Activated naive CD4-positive, alpha-beta T cell treated with anti-CD3 and anti-CD28 coated beads for 36 hours (primary cell): ENCODE measurements at regions not wholly inside any gene's neighbourhood (a gene's known extent, or its start where the extent isn't known, plus 50 kb on each side); places are given as distances from the start of the nearest gene placed in this dataset.
"Not testable (repeated sequence)": the region's sequence is repeated elsewhere in the genome, so short reads cannot be mapped to it uniquely, and the experiment has no call there.

Experiments
- CTCF ChIA-PET: fragments of 350-600 bp; sonication (Branson Sonifier 250); formaldehyde crosslinking; loops from one replicate; lab custom pipeline; 2021; ENCODE audit warnings: antibody characterized with exemption; lab: Charles Lee
- DNase-seq: peaks from one replicate; pipeline ENCODE4 v3.0.0-alpha.2; 2020
- H3K27ac Mint-ChIP-seq: one replicate; pipeline ENCODE4 v1.8.0; 2021; ENCODE audit warnings: mild to moderate bottlenecking, mixed read lengths
- H3K27me3 Mint-ChIP-seq: one replicate; pipeline ENCODE4 v1.8.0; 2021; ENCODE audit warnings: low read depth, mixed read lengths
- H3K36me3 Mint-ChIP-seq: one replicate; pipeline ENCODE4 v1.8.0; 2021; ENCODE audit warnings: low read depth, mixed read lengths
- H3K4me1 Mint-ChIP-seq: one replicate; pipeline ENCODE4 v1.8.0; 2021; ENCODE audit warnings: low read depth, mixed read lengths
- H3K4me3 Mint-ChIP-seq: one replicate; pipeline ENCODE4 v1.8.0; 2021; ENCODE audit warnings: mild to moderate bottlenecking, moderate library complexity, mixed read lengths
- H3K9me3 Mint-ChIP-seq: one replicate; pipeline ENCODE4 v1.8.0; 2021; ENCODE audit warnings: mixed read lengths
- intact Hi-C: fragments of 100-400 bp; cut with micrococcal nuclease; formaldehyde crosslinking; loops from one replicate; pipeline ENCODE4 v1.15.1; 2023

DNA sequence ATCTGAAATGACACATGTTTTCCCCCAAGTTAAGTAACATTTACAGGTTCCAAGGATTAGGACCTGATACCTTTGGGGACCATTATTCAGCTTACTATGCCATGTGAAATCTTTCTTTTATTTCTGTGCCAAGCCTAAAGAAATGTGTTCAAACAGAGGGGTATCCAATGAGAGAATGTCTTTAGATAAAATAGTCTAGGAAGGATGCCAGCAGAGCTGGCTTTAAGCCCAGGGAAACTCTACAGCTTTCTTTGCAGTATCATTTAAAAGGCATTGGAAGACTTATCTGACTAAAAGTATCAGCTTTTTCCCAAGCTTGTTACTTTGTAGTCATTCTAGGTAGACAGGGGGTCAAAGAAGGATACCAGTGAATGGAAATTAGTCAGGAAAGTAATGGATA lies 860.4 kb downstream of the PLA2G4A start:
- intact Hi-C loops = no loop called here
- Mint-ChIP-seq H3K4me1 (no peaks in the 10 kb centered on the region), H3K27me3 (no peaks in the 10 kb centered on the region), H3K9me3 (no peaks in the 10 kb centered on the region), H3K4me3 (no peak overlapping the region), H3K36me3 (no peaks in the 10 kb centered on the region), H3K27ac (no peak overlapping the region)
- CTCF ChIA-PET = no interaction called here
- no peak for DNase-seq

DNA sequence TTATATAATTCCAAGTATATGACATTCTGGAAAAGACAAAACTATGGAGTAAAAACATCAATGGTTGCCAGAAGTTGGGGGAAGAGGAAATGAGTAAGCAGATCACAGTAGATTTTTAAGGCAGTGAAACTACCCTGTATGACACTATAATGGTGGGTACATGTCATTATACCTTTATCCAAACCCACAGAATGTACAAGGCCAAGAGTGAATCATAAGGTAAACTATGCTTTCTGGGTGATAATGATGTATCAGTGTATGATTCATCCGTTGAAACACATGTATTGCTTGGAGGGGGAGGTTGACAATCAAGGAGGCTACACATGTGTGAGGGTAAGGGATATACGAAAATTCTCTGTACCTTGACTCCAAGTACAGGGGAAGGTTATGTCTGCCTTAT lies 862.7 kb downstream of the PLA2G4A start:
- no peaks in the 10 kb centered on the region for H3K9me3 Mint-ChIP-seq
- H3K27me3 Mint-ChIP-seq = no peaks in the 10 kb centered on the region
- no peak for DNase-seq
- no peaks in the 10 kb centered on the region for H3K4me1 Mint-ChIP-seq
- intact Hi-C loops = no loop called here
- no peak overlapping the region for H3K4me3 Mint-ChIP-seq
- H3K27ac Mint-ChIP-seq = no peak overlapping the region
- no peaks in the 10 kb centered on the region for H3K36me3 Mint-ChIP-seq
- CTCF ChIA-PET = no interaction called here

DNA sequence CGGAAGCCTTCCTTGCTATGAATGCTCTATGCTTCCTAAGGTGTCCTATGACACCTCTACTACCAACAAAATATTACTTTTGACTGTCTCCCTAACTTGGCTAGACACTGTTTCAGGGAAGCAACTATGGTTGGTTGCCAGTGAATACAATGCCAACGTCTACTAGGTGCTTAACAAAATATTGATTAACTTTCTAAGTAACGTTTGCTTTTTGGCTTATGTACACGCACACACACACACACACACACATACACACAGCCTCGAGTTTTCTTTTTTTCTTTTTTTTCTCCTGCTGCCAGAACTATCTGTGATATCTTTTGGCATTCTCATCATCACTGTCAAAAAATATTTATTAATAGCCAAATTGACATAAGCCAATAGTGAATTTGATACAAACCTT lies 864.0 kb downstream of the PLA2G4A start:
- no peaks in the 10 kb centered on the region for H3K27me3 Mint-ChIP-seq
- H3K4me3 Mint-ChIP-seq = no peak overlapping the region
- H3K4me1 Mint-ChIP-seq = no peaks in the 10 kb centered on the region
- no peaks in the 10 kb centered on the region for H3K36me3 Mint-ChIP-seq
- no peak for DNase-seq
- CTCF ChIA-PET = no interaction called here
- H3K27ac Mint-ChIP-seq = no peak overlapping the region
- intact Hi-C loops = no loop called here
- H3K9me3 Mint-ChIP-seq = no peaks in the 10 kb centered on the region

DNA sequence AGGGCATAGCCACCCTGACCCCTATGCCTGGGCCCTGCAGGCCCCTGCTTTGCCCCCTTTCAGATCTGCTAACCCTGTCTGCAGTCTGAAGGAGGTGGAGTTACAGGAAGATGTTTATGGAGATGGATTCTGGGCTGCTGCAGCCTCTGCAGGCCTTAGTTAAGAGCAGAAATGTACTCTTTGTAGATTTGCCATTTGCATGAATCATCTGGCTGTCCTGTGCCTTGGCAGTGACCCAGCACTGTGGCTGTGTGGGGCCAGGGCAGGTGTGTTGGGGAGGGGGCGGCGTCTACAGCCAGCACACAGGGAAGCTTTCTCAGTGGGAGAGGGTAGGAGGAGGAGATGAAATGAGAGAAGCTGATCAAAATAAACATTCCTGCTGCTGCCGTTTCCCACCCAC lies 867.3 kb downstream of the PLA2G4A start:
- Mint-ChIP-seq H3K9me3 (no peaks in the 10 kb centered on the region), H3K36me3 (no peaks in the 10 kb centered on the region), H3K27ac (no peak overlapping the region), H3K27me3 (no peaks in the 10 kb centered on the region), H3K4me1 (no peaks in the 10 kb centered on the region), H3K4me3 (no peak overlapping the region)
- CTCF ChIA-PET = no interaction called here
- DNase-seq = no peak
- intact Hi-C loops = no loop called here

DNA sequence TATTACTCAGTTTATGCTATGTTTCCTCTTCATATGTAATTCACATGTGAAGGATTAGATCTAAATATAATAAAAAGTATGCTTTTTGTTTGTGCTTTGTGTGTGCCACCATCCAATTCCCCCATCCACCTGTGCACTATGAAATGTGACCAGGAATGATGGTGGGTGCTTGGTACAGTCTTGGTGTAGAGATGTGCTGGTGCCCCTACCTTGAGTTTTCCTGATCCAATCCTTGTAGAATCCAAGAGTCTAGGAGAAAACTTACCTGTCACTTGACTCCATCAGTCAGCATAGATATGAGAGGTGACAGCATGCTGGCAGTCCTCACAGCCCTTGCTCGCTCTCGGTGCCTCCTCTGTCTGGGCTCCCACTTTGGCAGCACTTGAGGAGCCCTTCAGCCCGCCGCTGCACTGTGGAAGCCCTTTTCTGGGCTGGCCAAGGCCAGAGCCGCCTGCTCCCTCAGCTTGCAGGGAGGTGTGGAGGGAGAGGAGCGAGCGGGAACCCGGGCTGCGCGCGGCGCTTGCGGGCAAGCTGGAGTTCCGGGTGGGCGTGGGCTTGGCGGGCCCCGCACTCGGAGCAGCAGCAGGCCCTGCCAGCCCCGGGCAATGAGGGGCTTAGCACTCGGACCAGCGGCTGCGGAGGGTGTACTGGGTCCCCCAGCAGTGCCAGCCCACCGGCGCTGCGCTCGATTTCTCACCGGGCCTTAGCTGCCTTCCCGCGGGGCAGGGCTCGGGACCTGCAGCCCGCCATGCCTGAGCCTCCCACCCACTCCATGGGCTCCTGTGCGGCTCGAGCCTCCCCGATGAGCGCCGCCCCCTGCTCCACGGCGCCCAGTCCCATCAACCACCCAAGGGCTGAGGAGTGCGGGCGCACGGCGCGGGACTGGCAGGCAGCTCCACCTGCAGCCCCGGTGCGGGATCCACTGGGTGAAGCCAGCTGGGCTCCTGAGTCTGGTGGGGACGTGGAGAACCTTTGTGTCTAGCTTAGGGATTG lies 874.7 kb downstream of the PLA2G4A start:
- intact Hi-C loops, H3K36me3 Mint-ChIP-seq, H3K27ac Mint-ChIP-seq, H3K9me3 Mint-ChIP-seq, H3K27me3 Mint-ChIP-seq, CTCF ChIA-PET, DNase-seq, H3K4me1 Mint-ChIP-seq, H3K4me3 Mint-ChIP-seq: not testable (repeated sequence)

DNA sequence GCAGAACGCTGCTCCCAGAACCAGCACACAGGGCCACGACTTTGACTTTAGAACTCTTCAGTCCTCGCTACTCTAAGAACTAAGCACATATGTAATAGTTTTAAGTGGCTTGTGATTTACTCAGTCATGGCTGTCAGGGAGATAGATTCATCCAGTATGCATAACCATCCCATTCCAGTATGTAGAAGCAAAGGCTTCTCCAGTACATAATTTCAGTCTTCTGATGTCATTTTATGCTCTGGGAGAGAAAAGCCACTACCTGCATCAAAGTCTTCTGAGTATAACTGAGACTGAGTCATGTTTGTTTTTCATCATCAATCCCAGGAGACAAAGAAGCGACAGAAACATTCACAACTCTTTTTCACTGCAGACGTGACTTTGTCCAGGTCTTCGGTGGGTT lies 885.7 kb downstream of the PLA2G4A start:
- no peak overlapping the region for H3K4me3 Mint-ChIP-seq
- intact Hi-C loops = no loop called here
- CTCF ChIA-PET = no interaction called here
- peaks cover 5% of the 10 kb centered on the region for H3K9me3 Mint-ChIP-seq
- H3K36me3 Mint-ChIP-seq = no peaks in the 10 kb centered on the region
- no peaks in the 10 kb centered on the region for H3K27me3 Mint-ChIP-seq
- no peak for DNase-seq
- H3K27ac Mint-ChIP-seq = no peak overlapping the region
- H3K4me1 Mint-ChIP-seq = no peaks in the 10 kb centered on the region

DNA sequence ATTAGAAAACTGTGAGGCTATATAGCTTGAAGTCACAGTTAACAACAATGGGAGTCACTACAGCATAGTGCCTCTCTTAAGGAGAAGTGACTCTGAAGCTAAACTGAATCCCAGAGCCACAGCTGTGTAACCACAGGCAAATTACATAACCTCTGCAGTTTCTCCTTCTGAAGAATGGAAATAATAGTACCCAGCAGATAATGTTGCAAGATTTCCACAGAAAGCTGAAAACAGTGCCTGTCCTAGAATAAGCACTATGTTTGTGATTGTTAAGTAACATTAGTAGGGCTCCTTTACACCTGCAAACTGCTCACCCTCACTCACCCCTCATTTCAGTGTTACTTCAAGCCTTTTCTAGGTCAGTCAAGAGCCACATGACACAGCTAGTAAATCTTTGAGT lies 886.7 kb downstream of the PLA2G4A start:
- peaks cover 3% of the 10 kb centered on the region for H3K9me3 Mint-ChIP-seq
- no peak overlapping the region for H3K4me3 Mint-ChIP-seq
- no peaks in the 10 kb centered on the region for H3K36me3 Mint-ChIP-seq
- no peaks in the 10 kb centered on the region for H3K27me3 Mint-ChIP-seq
- H3K27ac Mint-ChIP-seq = no peak overlapping the region
- intact Hi-C loops = no loop called here
- DNase-seq = no peak
- no peaks in the 10 kb centered on the region for H3K4me1 Mint-ChIP-seq
- CTCF ChIA-PET = no interaction called here

DNA sequence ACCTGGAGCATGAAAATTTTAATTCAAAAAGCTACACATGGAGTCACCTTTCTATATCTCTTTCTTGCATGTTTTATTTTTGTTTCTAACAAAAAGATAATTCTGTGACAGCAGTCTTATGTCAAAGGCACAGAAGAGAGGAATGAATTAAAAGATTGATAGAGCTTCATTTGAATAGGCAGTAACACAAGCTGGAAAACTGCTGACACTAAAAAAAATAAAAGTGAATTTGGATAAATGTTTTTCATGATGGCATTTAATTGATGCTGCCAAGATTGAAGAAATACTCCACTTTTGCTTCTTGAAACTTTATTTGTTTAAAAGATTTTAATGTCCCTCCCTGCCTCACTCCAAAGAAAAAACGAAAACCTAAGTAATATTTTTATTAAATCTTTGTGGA lies 887.4 kb downstream of the PLA2G4A start:
- no peaks in the 10 kb centered on the region for H3K36me3 Mint-ChIP-seq
- H3K4me1 Mint-ChIP-seq = no peaks in the 10 kb centered on the region
- CTCF ChIA-PET = no interaction called here
- intact Hi-C loops = no loop called here
- no peak for DNase-seq
- no peaks in the 10 kb centered on the region for H3K27me3 Mint-ChIP-seq
- H3K27ac Mint-ChIP-seq = no peak overlapping the region
- no peaks in the 10 kb centered on the region for H3K9me3 Mint-ChIP-seq
- H3K4me3 Mint-ChIP-seq = no peak overlapping the region

DNA sequence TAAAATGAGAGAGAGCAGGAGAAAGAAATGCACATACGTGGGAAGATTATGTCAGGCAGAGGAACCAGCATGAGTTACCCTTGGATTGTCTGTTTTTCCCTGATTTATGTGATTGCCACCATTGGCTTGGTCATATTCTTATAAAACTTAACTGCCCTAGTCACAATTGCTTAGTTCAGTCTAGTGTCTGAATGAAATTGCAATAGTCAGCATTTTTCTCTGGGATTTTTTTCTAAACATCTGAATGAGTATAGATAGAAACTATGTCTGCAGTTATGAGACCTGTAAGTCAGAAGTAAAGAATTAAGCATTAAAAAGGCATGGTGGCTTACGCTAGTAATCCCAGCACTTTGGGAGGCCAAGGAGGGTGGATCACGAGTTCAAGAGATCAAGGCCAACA lies 889.8 kb downstream of the PLA2G4A start:
- intact Hi-C loops = no loop called here
- no peak overlapping the region for H3K4me3 Mint-ChIP-seq
- no peak for DNase-seq
- no peaks in the 10 kb centered on the region for H3K4me1 Mint-ChIP-seq
- H3K36me3 Mint-ChIP-seq = no peaks in the 10 kb centered on the region
- H3K27ac Mint-ChIP-seq = no peak overlapping the region
- H3K9me3 Mint-ChIP-seq = no peaks in the 10 kb centered on the region
- CTCF ChIA-PET = no interaction called here
- no peaks in the 10 kb centered on the region for H3K27me3 Mint-ChIP-seq

DNA sequence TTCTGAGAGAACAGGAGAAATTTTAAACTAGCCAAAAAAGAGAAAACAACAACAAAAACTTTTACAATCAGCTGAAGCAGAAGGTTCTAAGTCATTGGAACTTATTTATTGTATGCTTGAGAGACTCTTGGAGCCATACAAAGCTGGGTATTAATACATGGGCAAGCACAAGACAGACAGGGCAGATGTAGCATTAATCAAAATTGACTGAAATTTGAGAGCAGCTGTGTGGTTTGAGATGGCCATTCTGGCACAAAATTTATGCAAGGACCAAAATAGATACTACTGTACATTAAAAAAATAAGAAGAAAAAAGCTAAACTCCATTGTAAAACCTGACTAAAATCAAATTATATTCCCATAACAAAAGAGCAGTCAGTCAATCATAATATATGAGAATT lies 892.5 kb downstream of the PLA2G4A start:
- CTCF ChIA-PET = no interaction called here

DNA sequence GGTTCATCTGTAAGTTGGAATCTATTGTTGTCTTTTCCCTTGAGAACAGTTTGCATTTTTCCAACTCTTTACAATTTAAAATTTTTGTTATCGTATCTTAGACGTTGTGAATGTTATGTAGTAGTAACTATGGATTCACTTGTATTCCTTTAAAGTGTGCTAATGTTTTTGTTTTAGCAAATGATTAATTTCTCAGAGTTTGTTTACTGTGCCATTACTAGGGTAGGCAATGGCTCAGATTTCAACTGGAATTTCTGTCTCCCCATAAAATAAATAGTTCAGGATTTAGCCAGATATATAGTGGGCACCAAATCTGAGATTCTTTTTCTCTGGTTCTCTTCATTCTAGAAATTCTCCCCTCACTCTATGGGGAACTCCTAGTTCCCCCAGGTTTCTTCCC lies 896.5 kb downstream of the PLA2G4A start:
- H3K9me3 Mint-ChIP-seq = no peaks in the 10 kb centered on the region
- no peak for DNase-seq
- H3K4me1 Mint-ChIP-seq = no peaks in the 10 kb centered on the region
- CTCF ChIA-PET = no interaction called here
- no peaks in the 10 kb centered on the region for H3K27me3 Mint-ChIP-seq
- no peak overlapping the region for H3K4me3 Mint-ChIP-seq
- no peaks in the 10 kb centered on the region for H3K36me3 Mint-ChIP-seq
- H3K27ac Mint-ChIP-seq = no peak overlapping the region
- intact Hi-C loops = no loop called here

More for the DNA sequence above, 892.5 kb downstream of the PLA2G4A start:
- intact Hi-C loops = no loop called here
- H3K4me3 Mint-ChIP-seq = no peak overlapping the region
- no peak overlapping the region for H3K27ac Mint-ChIP-seq
- no peak for DNase-seq
- H3K4me1 Mint-ChIP-seq = no peaks in the 10 kb centered on the region
- no peaks in the 10 kb centered on the region for H3K36me3 Mint-ChIP-seq
- H3K9me3 Mint-ChIP-seq = no peaks in the 10 kb centered on the region
- no peaks in the 10 kb centered on the region for H3K27me3 Mint-ChIP-seq

DNA sequence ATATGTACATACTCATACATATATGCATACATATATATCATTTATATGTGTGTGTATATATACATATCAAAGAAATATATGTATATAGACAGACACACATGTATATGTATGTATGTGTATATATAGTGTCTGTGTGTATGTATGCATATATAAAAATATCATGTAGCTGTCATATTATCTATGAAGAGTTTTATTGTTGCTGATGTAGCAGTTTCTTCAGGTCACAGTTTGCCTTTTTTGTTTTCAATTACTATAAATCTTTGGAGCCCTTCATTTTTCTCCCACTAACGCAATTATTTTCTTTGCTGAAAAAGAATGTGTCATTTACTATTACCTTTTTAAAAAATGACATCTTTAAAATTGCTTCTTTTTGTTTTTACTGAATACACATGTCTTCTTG lies 904.5 kb downstream of the PLA2G4A start:
- H3K4me1 Mint-ChIP-seq = no peaks in the 10 kb centered on the region
- H3K27me3 Mint-ChIP-seq = no peaks in the 10 kb centered on the region
- H3K36me3 Mint-ChIP-seq = no peaks in the 10 kb centered on the region
- H3K9me3 Mint-ChIP-seq = no peaks in the 10 kb centered on the region
- no peak overlapping the region for H3K4me3 Mint-ChIP-seq
- no peak overlapping the region for H3K27ac Mint-ChIP-seq
- CTCF ChIA-PET = no interaction called here
- DNase-seq = no peak
- intact Hi-C loops = no loop called here

DNA sequence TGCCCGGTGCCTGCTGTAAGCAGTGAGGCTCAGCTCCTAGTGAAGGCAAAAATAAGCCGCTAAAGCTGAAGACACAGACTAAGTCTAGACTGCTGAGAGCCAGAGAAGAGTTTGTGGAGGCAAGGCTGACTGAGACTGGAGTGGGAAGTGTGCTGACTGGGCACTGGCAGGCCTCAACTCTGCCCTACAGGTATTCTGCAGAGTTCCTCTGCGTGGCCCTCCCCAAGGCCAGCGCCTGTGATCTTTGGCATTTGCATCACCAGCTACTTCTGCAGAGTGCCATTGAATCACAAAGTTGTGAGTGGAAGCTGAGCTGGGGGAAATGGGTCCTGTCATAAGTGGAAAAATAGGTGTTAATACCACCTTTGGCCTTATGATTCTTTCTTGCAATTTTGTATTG lies 905.7 kb downstream of the PLA2G4A start:
- no peak overlapping the region for H3K4me3 Mint-ChIP-seq
- H3K27ac Mint-ChIP-seq = no peak overlapping the region
- no peaks in the 10 kb centered on the region for H3K4me1 Mint-ChIP-seq
- intact Hi-C loops = no loop called here
- CTCF ChIA-PET = no interaction called here
- no peaks in the 10 kb centered on the region for H3K9me3 Mint-ChIP-seq
- no peaks in the 10 kb centered on the region for H3K36me3 Mint-ChIP-seq
- DNase-seq = no peak
- no peaks in the 10 kb centered on the region for H3K27me3 Mint-ChIP-seq
